Loucy (cell line): ENCODE measurements at regions not wholly inside any gene's neighbourhood (a gene's known extent, or its start where the extent isn't known, plus 50 kb on each side); places are given as distances from the start of the nearest gene placed in this dataset.

Experiments
- H2AFZ ChIP-seq: fragments of 200-600 bp; sonication (generic); 2 replicates; pipeline ENCODE4 v1.6.0; 2016; ENCODE audit warnings: antibody characterized with exemption, mild to moderate bottlenecking, low read length, moderate library complexity
- H3F3A ChIP-seq: fragments of 200-600 bp; 2 replicates; pipeline ENCODE4 v1.6.0; 2016; ENCODE audit warnings: antibody characterized with exemption, low read depth, mild to moderate bottlenecking
- H3K27me3 ChIP-seq: fragments of 200-600 bp; sonication (generic); 2 replicates; pipeline ENCODE4 v1.6.1; 2014; ENCODE audit warnings: low read length, mild to moderate bottlenecking; ENCODE audit not compliant: insufficient read depth, poor library complexity, severe bottlenecking
- H3K36me3 ChIP-seq: fragments of 200-600 bp; sonication (generic); 2 replicates; pipeline ENCODE4 v1.6.1; 2016; ENCODE audit warnings: low read length; ENCODE audit not compliant: insufficient read depth
- H3K4me1 ChIP-seq: fragments of 200-600 bp; sonication (generic); 2 replicates; pipeline ENCODE4 v1.5.1; 2014; ENCODE audit warnings: low read length, mild to moderate bottlenecking; ENCODE audit not compliant: insufficient read depth, poor library complexity, severe bottlenecking
- H3K4me2 ChIP-seq: fragments of 200-600 bp; sonication (generic); 2 replicates; pipeline ENCODE4 v1.6.0; 2014; ENCODE audit warnings: antibody characterized with exemption, low read length, low read depth, mild to moderate bottlenecking; ENCODE audit not compliant: poor library complexity, severe bottlenecking
- H3K4me3 ChIP-seq: fragments of 200-600 bp; sonication (generic); 2 replicates; pipeline ENCODE4 v1.5.1; 2014; ENCODE audit warnings: low read length, mild to moderate bottlenecking, mixed read lengths; ENCODE audit not compliant: poor library complexity, severe bottlenecking
- H3K79me2 ChIP-seq: fragments of 200-600 bp; sonication (generic); 2 replicates; pipeline ENCODE4 v1.6.1; 2014; ENCODE audit warnings: low read length; ENCODE audit not compliant: insufficient read depth
- H3K9ac ChIP-seq: fragments of 200-600 bp; sonication (generic); 2 replicates; pipeline ENCODE4 v1.6.0; 2014; ENCODE audit warnings: mild to moderate bottlenecking, low read depth, low read length, moderate library complexity; ENCODE audit not compliant: poor library complexity, severe bottlenecking
- H3K9me2 ChIP-seq: fragments of 200-600 bp; sonication (generic); replicated peaks from 2 replicates; pipeline ENCODE4 v1.6.1; 2016; ENCODE audit warnings: low read depth, low read length, mixed read lengths
- H3K9me3 ChIP-seq: fragments of 200-600 bp; sonication (generic); 2 replicates; pipeline ENCODE4 v1.6.1; 2014; ENCODE audit warnings: mild to moderate bottlenecking, antibody characterized with exemption, low read length, low read depth; ENCODE audit not compliant: insufficient read depth
- H4K20me1 ChIP-seq: fragments of 200-600 bp; sonication (generic); 2 replicates; pipeline ENCODE4 v1.6.0; 2014; ENCODE audit warnings: antibody characterized with exemption, low read length, mild to moderate bottlenecking; ENCODE audit not compliant: insufficient read depth, poor library complexity, severe bottlenecking
- CTCF ChIP-seq: fragments of 200-600 bp; sonication (generic); conservative IDR thresholded peaks from 2 replicates; pipeline ENCODE4 v1.5.1; 2014; ENCODE audit warnings: mild to moderate bottlenecking, antibody characterized with exemption, low read length
- EZH2phosphoT487 ChIP-seq: fragments of 200-600 bp; IDR thresholded peaks from 2 replicates; pipeline ENCODE4 v1.6.1; 2018; ENCODE audit warnings: antibody characterized with exemption, mild to moderate bottlenecking, moderate library complexity, borderline replicate concordance

DNA sequence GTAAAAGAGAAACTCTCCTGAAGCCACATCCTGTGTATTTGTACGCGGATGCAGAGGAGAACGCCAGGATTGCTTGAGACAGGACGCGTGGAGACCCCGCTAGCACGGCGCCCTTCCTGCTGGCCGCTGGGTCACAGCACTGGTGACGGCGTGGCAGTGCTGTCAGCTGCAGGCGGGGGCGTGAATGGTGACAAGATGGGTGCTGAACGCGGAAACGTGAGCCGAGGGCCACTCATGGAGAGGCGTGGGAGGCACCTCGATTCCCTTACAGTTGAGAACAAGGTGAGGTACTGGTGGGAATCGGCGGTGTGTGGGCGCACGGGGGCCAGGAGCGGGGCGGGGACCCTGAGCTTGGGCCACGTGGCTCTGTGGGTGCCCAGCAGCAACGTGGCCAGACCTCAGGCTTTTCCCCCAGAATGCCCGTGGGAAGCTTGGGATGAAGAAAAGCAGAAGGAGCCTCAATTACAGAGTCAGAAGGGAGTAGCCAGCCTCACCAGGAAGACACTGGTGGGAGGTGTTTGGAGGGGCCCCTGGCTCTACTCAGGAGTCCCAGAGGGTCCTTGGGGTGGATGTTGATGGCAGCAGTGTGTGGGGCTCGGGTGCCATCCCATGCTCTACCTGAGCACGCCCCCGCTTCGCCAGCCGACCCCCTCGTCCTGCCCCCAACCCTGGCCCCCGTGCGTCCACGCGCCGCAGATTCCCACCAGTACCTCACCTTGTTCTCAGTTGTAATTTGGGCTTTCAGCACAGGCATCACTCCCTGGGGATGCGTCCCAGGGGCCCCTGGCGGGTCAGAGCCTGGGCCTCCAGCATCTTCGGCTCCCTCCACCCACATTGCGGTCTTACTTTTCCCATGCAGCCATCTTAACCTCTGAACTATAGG, 208.4 kb upstream of the TCERG1L start:
- no peak overlapping the region for H3K4me3 ChIP-seq
- H3K4me2 ChIP-seq: no peak overlapping the region
- H3K27me3 ChIP-seq: no peaks in the 10 kb centered on the region
- no peaks in the 10 kb centered on the region for H3F3A ChIP-seq
- no peaks in the 10 kb centered on the region for H3K36me3 ChIP-seq
- H4K20me1 ChIP-seq: no peaks in the 10 kb centered on the region
- H2AFZ ChIP-seq: no peak overlapping the region
- TF ChIP-seq EZH2phosphoT487 (no peak), CTCF (no peak)
- no peaks in the 10 kb centered on the region for H3K9me2 ChIP-seq
- H3K79me2 ChIP-seq: no peaks in the 10 kb centered on the region
- no peaks in the 10 kb centered on the region for H3K4me1 ChIP-seq
- H3K9ac ChIP-seq: no peak overlapping the region
- no peaks in the 10 kb centered on the region; the same call in 1 of the 2 replicates for H3K9me3 ChIP-seq

DNA sequence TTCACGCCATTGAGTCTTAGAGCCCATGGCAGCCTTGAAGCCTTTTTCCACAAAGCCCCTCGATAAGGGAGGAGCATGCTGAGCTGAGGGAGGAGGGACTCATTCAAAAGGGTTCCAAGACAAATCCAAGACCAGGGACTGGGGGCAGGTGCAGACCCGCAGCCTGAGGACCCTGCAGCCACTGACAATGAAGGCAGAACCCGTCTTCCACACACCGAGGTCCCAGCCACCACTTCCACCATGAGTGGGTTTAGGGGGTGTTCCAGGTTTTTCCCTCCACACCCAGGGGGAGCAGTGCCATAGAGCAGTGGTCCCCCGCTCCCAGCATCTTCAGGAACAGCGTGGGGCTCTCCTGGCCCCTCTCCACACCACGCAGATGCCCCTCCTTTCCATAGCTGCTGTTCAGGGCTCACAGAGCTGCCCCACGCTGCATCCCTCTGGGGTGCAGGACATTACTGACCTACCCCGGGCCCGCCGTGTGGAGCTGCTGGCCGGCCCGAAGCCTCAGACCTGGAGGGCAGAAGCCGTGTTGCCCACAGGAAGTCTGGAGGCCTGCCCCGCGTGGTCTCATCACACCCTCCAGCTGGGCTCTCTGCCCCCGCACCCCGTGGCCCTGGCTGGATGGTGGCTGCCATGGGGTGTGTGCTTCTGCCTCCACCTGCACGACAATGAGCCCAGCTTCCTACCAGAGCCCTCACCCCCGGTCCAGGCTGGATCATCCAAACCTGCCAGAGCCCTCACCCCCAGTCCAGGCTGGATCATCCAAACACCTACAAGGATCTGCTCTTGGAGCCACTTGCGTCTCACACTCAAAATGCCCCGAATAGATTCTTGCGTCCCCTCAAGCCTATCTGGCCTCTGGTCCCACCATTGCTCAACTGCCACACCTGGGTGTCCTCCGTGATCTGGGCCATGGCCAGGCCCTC, 220.0 kb upstream of the TCERG1L start:
- no peaks in the 10 kb centered on the region for H3K27me3 ChIP-seq
- H4K20me1 ChIP-seq: no peaks in the 10 kb centered on the region
- peaks cover 7% of the 10 kb centered on the region; the same call in 1 of the 2 replicates for H3K9me3 ChIP-seq
- no peaks in the 10 kb centered on the region for H3K79me2 ChIP-seq
- no peak for TF ChIP-seq EZH2phosphoT487
- no peak for TF ChIP-seq CTCF
- no peaks in the 10 kb centered on the region for H3K4me1 ChIP-seq
- no peak overlapping the region for H3K9ac ChIP-seq
- no peak overlapping the region for H2AFZ ChIP-seq
- H3F3A ChIP-seq: no peaks in the 10 kb centered on the region
- no peaks in the 10 kb centered on the region for H3K36me3 ChIP-seq
- H3K9me2 ChIP-seq: no peaks in the 10 kb centered on the region
- H3K4me2 ChIP-seq: no peak overlapping the region
- H3K4me3 ChIP-seq: no peak overlapping the region

GRCh38 chr10:131532291-131532690, 220.8 kb upstream of the TCERG1L start:
- no peaks in the 10 kb centered on the region for H4K20me1 ChIP-seq
- no peaks in the 10 kb centered on the region for H3F3A ChIP-seq
- no peaks in the 10 kb centered on the region for H3K9me2 ChIP-seq
- H3K79me2 ChIP-seq: no peaks in the 10 kb centered on the region
- H3K9ac ChIP-seq: no peak overlapping the region
- no peaks in the 10 kb centered on the region for H3K27me3 ChIP-seq
- no peak overlapping the region for H2AFZ ChIP-seq
- peaks cover 7% of the 10 kb centered on the region; the same call in 1 of the 2 replicates for H3K9me3 ChIP-seq
- no peak overlapping the region for H3K4me3 ChIP-seq
- H3K36me3 ChIP-seq: no peaks in the 10 kb centered on the region
- no peak for TF ChIP-seq CTCF
- TF ChIP-seq EZH2phosphoT487: no peak
- H3K4me1 ChIP-seq: no peaks in the 10 kb centered on the region
- no peak overlapping the region for H3K4me2 ChIP-seq
